Neural progenitor cell (in vitro differentiated cells): ENCODE measurements at regions not wholly inside any gene's neighbourhood (a gene's known extent, or its start where the extent isn't known, plus 50 kb on each side); places are given as distances from the start of the nearest gene placed in this dataset.

Experiments used
- EZH2 ChIP-seq: fragments of 200-600 bp; sonication (generic); IDR thresholded peaks from 2 replicates; pipeline ENCODE4 v1.6.1; 2017; ENCODE audit warnings: antibody characterized with exemption, mild to moderate bottlenecking, moderate library complexity
- TF ChIP-seq, protein P1 (sequence below): fragments of 200-600 bp; sonication (generic); IDR thresholded peaks from 2 replicates; pipeline ENCODE4 v1.5.1; 2017; ENCODE audit warnings: antibody characterized with exemption, mild to moderate bottlenecking

DNA sequence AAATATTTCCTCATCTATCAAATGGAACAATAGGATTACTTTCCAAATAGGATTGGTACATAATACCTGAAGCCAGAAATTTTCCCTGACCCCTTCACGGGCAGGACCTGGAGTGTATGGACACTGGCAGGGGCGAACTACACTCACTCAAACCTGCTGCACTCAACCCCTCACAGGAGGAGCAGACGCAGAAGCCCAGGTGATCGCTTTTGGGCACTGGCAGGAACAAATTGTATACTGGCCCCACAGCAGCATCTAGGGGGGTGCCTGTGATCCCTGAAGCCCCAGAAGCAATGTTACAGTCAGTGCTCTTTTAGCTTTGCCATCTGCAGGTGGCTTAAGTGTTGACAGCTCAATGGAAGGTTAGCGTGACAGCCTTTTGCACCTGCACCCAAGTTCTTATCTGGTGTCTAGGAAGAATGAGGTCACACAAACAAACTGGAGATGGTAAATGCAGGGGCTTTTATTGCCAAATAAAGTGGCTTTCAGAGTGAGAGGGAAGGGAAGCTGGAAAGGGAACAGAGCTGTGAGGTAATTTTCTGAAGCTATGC, 199.2 kb upstream of the NEGR1 start:
- TF ChIP-seq, protein P1, sequence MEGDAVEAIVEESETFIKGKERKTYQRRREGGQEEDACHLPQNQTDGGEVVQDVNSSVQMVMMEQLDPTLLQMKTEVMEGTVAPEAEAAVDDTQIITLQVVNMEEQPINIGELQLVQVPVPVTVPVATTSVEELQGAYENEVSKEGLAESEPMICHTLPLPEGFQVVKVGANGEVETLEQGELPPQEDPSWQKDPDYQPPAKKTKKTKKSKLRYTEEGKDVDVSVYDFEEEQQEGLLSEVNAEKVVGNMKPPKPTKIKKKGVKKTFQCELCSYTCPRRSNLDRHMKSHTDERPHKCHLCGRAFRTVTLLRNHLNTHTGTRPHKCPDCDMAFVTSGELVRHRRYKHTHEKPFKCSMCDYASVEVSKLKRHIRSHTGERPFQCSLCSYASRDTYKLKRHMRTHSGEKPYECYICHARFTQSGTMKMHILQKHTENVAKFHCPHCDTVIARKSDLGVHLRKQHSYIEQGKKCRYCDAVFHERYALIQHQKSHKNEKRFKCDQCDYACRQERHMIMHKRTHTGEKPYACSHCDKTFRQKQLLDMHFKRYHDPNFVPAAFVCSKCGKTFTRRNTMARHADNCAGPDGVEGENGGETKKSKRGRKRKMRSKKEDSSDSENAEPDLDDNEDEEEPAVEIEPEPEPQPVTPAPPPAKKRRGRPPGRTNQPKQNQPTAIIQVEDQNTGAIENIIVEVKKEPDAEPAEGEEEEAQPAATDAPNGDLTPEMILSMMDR = no peak
- TF ChIP-seq EZH2 = no peak
